WTC11 (cell line): ENCODE measurements at regions not wholly inside any gene's neighbourhood (a gene's known extent, or its start where the extent isn't known, plus 50 kb on each side); places are given as distances from the start of the nearest gene placed in this dataset.

Source experiments
- ATAC-seq: fragments of 200-7000 bp; cut with Tn5 transposase; 2 replicates; pipeline ENCODE4 v1.10.0; 2021; ENCODE audit warnings: mild to moderate bottlenecking, moderate library complexity
- CTCF ChIA-PET: fragments of 300-600 bp; sonication (Branson Sonifier 250); formaldehyde crosslinking; loops from one replicate; lab custom pipeline; 2021; ENCODE audit warnings: antibody characterized with exemption; lab: Charles Lee
- POLR2A ChIA-PET: fragments of 350-600 bp; sonication (Branson Sonifier 250); formaldehyde crosslinking; loops from one replicate; lab custom pipeline; 2021; ENCODE audit warnings: antibody characterized with exemption; lab: Charles Lee
- DNase-seq: peaks from one replicate; pipeline ENCODE4 v3.0.0; 2021; ENCODE audit warnings: low spot score
- H3K27ac Mint-ChIP-seq: 2 replicates; pipeline ENCODE4 v1.8.0; 2021; ENCODE audit warnings: mixed read lengths
- H3K27me3 Mint-ChIP-seq: 2 replicates; pipeline ENCODE4 v1.8.0; 2021; ENCODE audit warnings: low read depth, mild to moderate bottlenecking, moderate library complexity, mixed read lengths
- H3K36me3 Mint-ChIP-seq: 2 replicates; pipeline ENCODE4 v1.8.0; 2021; ENCODE audit warnings: mixed read lengths
- H3K4me1 Mint-ChIP-seq: 2 replicates; pipeline ENCODE4 v1.8.0; 2022; ENCODE audit warnings: mixed read lengths
- H3K4me3 Mint-ChIP-seq: 2 replicates; pipeline ENCODE4 v1.8.0; 2021; ENCODE audit warnings: mild to moderate bottlenecking, moderate library complexity, mixed read lengths
- H3K9me3 Mint-ChIP-seq: 2 replicates; pipeline ENCODE4 v1.8.0; 2021; ENCODE audit warnings: mixed read lengths
- E2F1 ChIP-seq: sonication (generic); formaldehyde crosslinking; IDR thresholded peaks from 2 replicates; pipeline ENCODE4 v1.8.0; 2022; ENCODE audit warnings: mild to moderate bottlenecking, missing genetic modification reagents
- EMX1 ChIP-seq: fragments of 250-450 bp; sonication (Bioruptor Pico); IDR thresholded peaks from 2 replicates; pipeline ENCODE4 v1.8.0; 2021; ENCODE audit warnings: mild to moderate bottlenecking
- FOXP4 ChIP-seq: sonication (generic); formaldehyde crosslinking; IDR thresholded peaks from 2 replicates; pipeline ENCODE4 v1.8.0; 2022; ENCODE audit warnings: mild to moderate bottlenecking, missing genetic modification reagents
- GRHL2 ChIP-seq: fragments of 250-450 bp; sonication (Bioruptor Pico); IDR thresholded peaks from 2 replicates; pipeline ENCODE4 v1.8.0; 2022; ENCODE audit warnings: mild to moderate bottlenecking, moderate library complexity; ENCODE audit not compliant: insufficient replicate concordance, severe bottlenecking
- MXD4 ChIP-seq: fragments of 250-450 bp; sonication (Bioruptor Pico); IDR thresholded peaks from 2 replicates; pipeline ENCODE4 v1.8.0; 2021; ENCODE audit warnings: mild to moderate bottlenecking, moderate library complexity, borderline replicate concordance
- NFATC4 ChIP-seq: fragments of 250-450 bp; sonication (Bioruptor Pico); IDR thresholded peaks from 2 replicates; pipeline ENCODE4 v1.9.0; 2021; ENCODE audit warnings: mild to moderate bottlenecking
- NFE2L1 ChIP-seq: sonication (generic); formaldehyde crosslinking; IDR thresholded peaks from 2 replicates; pipeline ENCODE4 v1.8.1; 2023; ENCODE audit warnings: missing genetic modification reagents
- NR1H2 ChIP-seq: sonication (generic); formaldehyde crosslinking; IDR thresholded peaks from 2 replicates; pipeline ENCODE4 v1.9.0; 2021; ENCODE audit warnings: mild to moderate bottlenecking, moderate library complexity, missing genetic modification reagents
- RELA ChIP-seq: sonication (generic); formaldehyde crosslinking; IDR thresholded peaks from 2 replicates; pipeline ENCODE4 v1.8.1; 2022; ENCODE audit warnings: missing genetic modification reagents, mild to moderate bottlenecking, borderline replicate concordance
- RORB ChIP-seq: fragments of 250-450 bp; sonication (Bioruptor Pico); IDR thresholded peaks from 2 replicates; pipeline ENCODE4 v1.9.0; 2021; ENCODE audit warnings: mild to moderate bottlenecking
- SMAD4 ChIP-seq: sonication (generic); formaldehyde crosslinking; IDR thresholded peaks from 2 replicates; pipeline ENCODE4 v1.8.0; 2022; ENCODE audit warnings: mild to moderate bottlenecking, missing genetic modification reagents
- SP1 ChIP-seq: sonication (generic); formaldehyde crosslinking; conservative IDR thresholded peaks from 2 replicates; pipeline ENCODE4 v1.8.1; 2022; ENCODE audit warnings: missing genetic modification reagents
- USF1 ChIP-seq: sonication (generic); formaldehyde crosslinking; IDR thresholded peaks from 2 replicates; pipeline ENCODE4 v1.8.0; 2022; ENCODE audit warnings: mild to moderate bottlenecking, missing genetic modification reagents
- ZMAT4 ChIP-seq: fragments of 250-450 bp; sonication (Bioruptor Pico); IDR thresholded peaks from 2 replicates; pipeline ENCODE4 v1.9.0; 2021; ENCODE audit warnings: mild to moderate bottlenecking
- ZNF263 ChIP-seq: sonication (generic); formaldehyde crosslinking; IDR thresholded peaks from 2 replicates; pipeline ENCODE4 v1.8.1; 2022; ENCODE audit warnings: low read depth, mild to moderate bottlenecking, moderate library complexity, missing genetic modification reagents
- ZNF512 ChIP-seq: sonication (generic); formaldehyde crosslinking; IDR thresholded peaks from 2 replicates; pipeline ENCODE4 v1.8.1; 2022; ENCODE audit warnings: missing genetic modification reagents, borderline replicate concordance
- TF ChIP-seq, protein P1 (sequence below): sonication (generic); formaldehyde crosslinking; conservative IDR thresholded peaks from 2 replicates; pipeline ENCODE4 v1.8.1; 2023; ENCODE audit warnings: mild to moderate bottlenecking, low read depth, missing genetic modification reagents, moderate library complexity
- TF ChIP-seq, protein P2 (sequence below): fragments of 250-450 bp; sonication (Bioruptor Pico); IDR thresholded peaks from 2 replicates; pipeline ENCODE4 v1.9.0; 2021; ENCODE audit warnings: mild to moderate bottlenecking, borderline replicate concordance
- TF ChIP-seq, protein P3 (sequence below): sonication (generic); formaldehyde crosslinking; conservative IDR thresholded peaks from 2 replicates; pipeline ENCODE4 v1.8.1; 2022; ENCODE audit warnings: mild to moderate bottlenecking, missing genetic modification reagents

- H3K27ac Mint-ChIP-seq, result no peak overlapping the region
- no peaks in the 10 kb centered on the region for H3K9me3 Mint-ChIP-seq
- H3K4me1 Mint-ChIP-seq, result no peaks in the 10 kb centered on the region
- H3K36me3 Mint-ChIP-seq, result no peaks in the 10 kb centered on the region
- no peak overlapping the region for H3K4me3 Mint-ChIP-seq
- POLR2A ChIA-PET, result no interaction called here
- ATAC-seq (no peak), DNase-seq (no peak)
- no peaks in the 10 kb centered on the region for H3K27me3 Mint-ChIP-seq
- TF ChIP-seq MXD4 (CRISPR knock-in tag) (no peak), SMAD4 (CRISPR knock-in tag) (no peak), NFATC4 (CRISPR knock-in tag) (no peak), RORB (no peak), E2F1 (CRISPR knock-in tag) (no peak), EMX1 (CRISPR knock-in tag) (no peak), FOXP4 (CRISPR knock-in tag) (no peak), GRHL2 (no peak), RELA (CRISPR knock-in tag) (no peak), SP1 (CRISPR knock-in tag) (no peak), NR1H2 (CRISPR knock-in tag) (no peak)
- TF ChIP-seq, protein P1, sequence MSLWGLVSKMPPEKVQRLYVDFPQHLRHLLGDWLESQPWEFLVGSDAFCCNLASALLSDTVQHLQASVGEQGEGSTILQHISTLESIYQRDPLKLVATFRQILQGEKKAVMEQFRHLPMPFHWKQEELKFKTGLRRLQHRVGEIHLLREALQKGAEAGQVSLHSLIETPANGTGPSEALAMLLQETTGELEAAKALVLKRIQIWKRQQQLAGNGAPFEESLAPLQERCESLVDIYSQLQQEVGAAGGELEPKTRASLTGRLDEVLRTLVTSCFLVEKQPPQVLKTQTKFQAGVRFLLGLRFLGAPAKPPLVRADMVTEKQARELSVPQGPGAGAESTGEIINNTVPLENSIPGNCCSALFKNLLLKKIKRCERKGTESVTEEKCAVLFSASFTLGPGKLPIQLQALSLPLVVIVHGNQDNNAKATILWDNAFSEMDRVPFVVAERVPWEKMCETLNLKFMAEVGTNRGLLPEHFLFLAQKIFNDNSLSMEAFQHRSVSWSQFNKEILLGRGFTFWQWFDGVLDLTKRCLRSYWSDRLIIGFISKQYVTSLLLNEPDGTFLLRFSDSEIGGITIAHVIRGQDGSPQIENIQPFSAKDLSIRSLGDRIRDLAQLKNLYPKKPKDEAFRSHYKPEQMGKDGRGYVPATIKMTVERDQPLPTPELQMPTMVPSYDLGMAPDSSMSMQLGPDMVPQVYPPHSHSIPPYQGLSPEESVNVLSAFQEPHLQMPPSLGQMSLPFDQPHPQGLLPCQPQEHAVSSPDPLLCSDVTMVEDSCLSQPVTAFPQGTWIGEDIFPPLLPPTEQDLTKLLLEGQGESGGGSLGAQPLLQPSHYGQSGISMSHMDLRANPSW (CRISPR knock-in tag), result no peak
- TF ChIP-seq, protein P2, sequence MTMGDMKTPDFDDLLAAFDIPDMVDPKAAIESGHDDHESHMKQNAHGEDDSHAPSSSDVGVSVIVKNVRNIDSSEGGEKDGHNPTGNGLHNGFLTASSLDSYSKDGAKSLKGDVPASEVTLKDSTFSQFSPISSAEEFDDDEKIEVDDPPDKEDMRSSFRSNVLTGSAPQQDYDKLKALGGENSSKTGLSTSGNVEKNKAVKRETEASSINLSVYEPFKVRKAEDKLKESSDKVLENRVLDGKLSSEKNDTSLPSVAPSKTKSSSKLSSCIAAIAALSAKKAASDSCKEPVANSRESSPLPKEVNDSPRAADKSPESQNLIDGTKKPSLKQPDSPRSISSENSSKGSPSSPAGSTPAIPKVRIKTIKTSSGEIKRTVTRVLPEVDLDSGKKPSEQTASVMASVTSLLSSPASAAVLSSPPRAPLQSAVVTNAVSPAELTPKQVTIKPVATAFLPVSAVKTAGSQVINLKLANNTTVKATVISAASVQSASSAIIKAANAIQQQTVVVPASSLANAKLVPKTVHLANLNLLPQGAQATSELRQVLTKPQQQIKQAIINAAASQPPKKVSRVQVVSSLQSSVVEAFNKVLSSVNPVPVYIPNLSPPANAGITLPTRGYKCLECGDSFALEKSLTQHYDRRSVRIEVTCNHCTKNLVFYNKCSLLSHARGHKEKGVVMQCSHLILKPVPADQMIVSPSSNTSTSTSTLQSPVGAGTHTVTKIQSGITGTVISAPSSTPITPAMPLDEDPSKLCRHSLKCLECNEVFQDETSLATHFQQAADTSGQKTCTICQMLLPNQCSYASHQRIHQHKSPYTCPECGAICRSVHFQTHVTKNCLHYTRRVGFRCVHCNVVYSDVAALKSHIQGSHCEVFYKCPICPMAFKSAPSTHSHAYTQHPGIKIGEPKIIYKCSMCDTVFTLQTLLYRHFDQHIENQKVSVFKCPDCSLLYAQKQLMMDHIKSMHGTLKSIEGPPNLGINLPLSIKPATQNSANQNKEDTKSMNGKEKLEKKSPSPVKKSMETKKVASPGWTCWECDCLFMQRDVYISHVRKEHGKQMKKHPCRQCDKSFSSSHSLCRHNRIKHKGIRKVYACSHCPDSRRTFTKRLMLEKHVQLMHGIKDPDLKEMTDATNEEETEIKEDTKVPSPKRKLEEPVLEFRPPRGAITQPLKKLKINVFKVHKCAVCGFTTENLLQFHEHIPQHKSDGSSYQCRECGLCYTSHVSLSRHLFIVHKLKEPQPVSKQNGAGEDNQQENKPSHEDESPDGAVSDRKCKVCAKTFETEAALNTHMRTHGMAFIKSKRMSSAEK (CRISPR knock-in tag), result no peak
- TF ChIP-seq, protein P3, sequence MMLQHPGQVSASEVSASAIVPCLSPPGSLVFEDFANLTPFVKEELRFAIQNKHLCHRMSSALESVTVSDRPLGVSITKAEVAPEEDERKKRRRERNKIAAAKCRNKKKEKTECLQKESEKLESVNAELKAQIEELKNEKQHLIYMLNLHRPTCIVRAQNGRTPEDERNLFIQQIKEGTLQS (CRISPR knock-in tag), result no peak
- TF ChIP-seq, all 79 proteins: peak for 0
- CTCF ChIA-PET, result no interaction called here
These were observed 457.5 kb upstream of the GNPDA2 start for GRCh38 chr4:45183905-45184304.

GRCh38 chr4:45172636-45173035 is 446.3 kb upstream of the GNPDA2 start:
- H3K4me1 Mint-ChIP-seq, result peaks cover 3% of the 10 kb centered on the region; the same call in 1 of the 2 replicates
- no peak overlapping the region for H3K27ac Mint-ChIP-seq
- no peaks in the 10 kb centered on the region for H3K27me3 Mint-ChIP-seq
- ATAC-seq (peak; percentile 71), DNase-seq (peak; percentile 22)
- ChIA-PET POLR2A (no interaction called here), CTCF (no interaction called here)
- no peak overlapping the region for H3K4me3 Mint-ChIP-seq
- H3K9me3 Mint-ChIP-seq, result peaks cover 38% of the 10 kb centered on the region
- peaks cover 12% of the 10 kb centered on the region for H3K36me3 Mint-ChIP-seq
- TF ChIP-seq USF1, result no peak
- TF ChIP-seq ZMAT4 (CRISPR knock-in tag), result no peak
- no peak for TF ChIP-seq ZNF512 (CRISPR knock-in tag)
- TF ChIP-seq NFE2L1 (CRISPR knock-in tag), result no peak
- no peak for TF ChIP-seq ZNF263 (CRISPR knock-in tag)
